DND-41 (cell line): ENCODE measurements at regions not wholly inside any gene's neighbourhood (a gene's known extent, or its start where the extent isn't known, plus 50 kb on each side); places are given as distances from the start of the nearest gene placed in this dataset.

Experiments
- EZH2 ChIP-seq: IDR thresholded peaks from 3 replicates; pipeline ENCODE4 v1.6.1; 2012; ENCODE audit warnings: borderline replicate concordance, low read depth, mild to moderate bottlenecking, moderate library complexity, low read length, inconsistent platforms; ENCODE audit not compliant: severe bottlenecking
- TF ChIP-seq, protein P1 (sequence below): IDR thresholded peaks from 2 replicates; pipeline ENCODE4 v1.5.1; 2012; ENCODE audit warnings: borderline replicate concordance, low read length, moderate library complexity, mild to moderate bottlenecking; ENCODE audit not compliant: poor library complexity, severe bottlenecking; ENCODE audit errors: extremely low read depth

DNA sequence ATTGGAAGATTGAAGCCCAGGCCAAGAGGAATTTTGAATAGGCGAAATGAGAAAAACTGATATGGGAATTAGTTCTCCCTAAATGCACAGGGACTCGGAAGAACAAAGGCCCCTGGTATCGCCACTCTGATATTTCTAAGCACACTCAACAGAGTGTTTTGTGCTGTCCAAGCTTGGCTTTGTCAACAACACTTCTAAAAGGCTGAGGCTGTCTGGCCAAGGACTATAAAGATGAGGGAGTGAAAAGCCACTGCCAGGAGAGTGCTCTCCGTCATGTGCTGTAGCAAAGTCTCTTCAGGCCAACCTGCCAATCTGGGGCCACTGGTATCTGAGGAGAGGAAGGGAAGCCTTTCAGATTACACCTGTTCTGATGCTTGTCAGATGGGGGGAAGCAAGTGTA is 611.2 kb upstream of the PIK3C3 start:
- TF ChIP-seq, protein P1, sequence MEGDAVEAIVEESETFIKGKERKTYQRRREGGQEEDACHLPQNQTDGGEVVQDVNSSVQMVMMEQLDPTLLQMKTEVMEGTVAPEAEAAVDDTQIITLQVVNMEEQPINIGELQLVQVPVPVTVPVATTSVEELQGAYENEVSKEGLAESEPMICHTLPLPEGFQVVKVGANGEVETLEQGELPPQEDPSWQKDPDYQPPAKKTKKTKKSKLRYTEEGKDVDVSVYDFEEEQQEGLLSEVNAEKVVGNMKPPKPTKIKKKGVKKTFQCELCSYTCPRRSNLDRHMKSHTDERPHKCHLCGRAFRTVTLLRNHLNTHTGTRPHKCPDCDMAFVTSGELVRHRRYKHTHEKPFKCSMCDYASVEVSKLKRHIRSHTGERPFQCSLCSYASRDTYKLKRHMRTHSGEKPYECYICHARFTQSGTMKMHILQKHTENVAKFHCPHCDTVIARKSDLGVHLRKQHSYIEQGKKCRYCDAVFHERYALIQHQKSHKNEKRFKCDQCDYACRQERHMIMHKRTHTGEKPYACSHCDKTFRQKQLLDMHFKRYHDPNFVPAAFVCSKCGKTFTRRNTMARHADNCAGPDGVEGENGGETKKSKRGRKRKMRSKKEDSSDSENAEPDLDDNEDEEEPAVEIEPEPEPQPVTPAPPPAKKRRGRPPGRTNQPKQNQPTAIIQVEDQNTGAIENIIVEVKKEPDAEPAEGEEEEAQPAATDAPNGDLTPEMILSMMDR: no peak
- no peak for TF ChIP-seq EZH2
